Stomach (tissue), 4 donors: ENCODE measurements at regions not wholly inside any gene's neighbourhood (a gene's known extent, or its start where the extent isn't known, plus 50 kb on each side); places are given as distances from the start of the nearest gene placed in this dataset.

Source experiments
- CTCF ChIP-seq, 7 experiments: fragments of 450-650 bp in 4 of 7; fragments of 200-600 bp in 3 of 7; sonication (generic) in 3 of 7; IDR thresholded peaks; one replicate each; pipeline ENCODE4 v1.5.1; 2016 to 2019; ENCODE audit warnings: antibody characterized with exemption in 7 of 7, control low read depth in 2 of 7, mild to moderate bottlenecking in 1 of 7
- EP300 ChIP-seq: sonication (generic); formaldehyde crosslinking; IDR thresholded peaks from one replicate; pipeline ENCODE4 v1.6.1; 2017; ENCODE audit warnings: antibody characterized with exemption
- POLR2A ChIP-seq, 4 donors: fragments of 450-650 bp; IDR thresholded peaks; one replicate each; pipeline ENCODE4 v1.6.1; 2016; ENCODE audit warnings: antibody characterized with exemption in 4 of 4, control low read depth in 2 of 4, mild to moderate bottlenecking in 1 of 4, moderate library complexity in 1 of 4
- POLR2AphosphoS5 ChIP-seq, 3 donors: sonication (generic); formaldehyde crosslinking; IDR thresholded peaks; one replicate each; pipeline ENCODE4 v1.6.1; 2016; ENCODE audit warnings: antibody characterized with exemption in 3 of 3

- TF ChIP-seq CTCF (IDR thresholded peaks at IDR 0.05): no peak
- no peak for TF ChIP-seq POLR2A (IDR thresholded peaks at IDR 0.05)
- TF ChIP-seq POLR2AphosphoS5 (IDR thresholded peaks at IDR 0.05): no peak
- TF ChIP-seq EP300: no peak
These were observed 122.0 kb downstream of the PRLHR start for GRCh38 chr10:118473305-118473960.
